Astrocyte of the cerebellum (primary cell): ENCODE measurements at regions not wholly inside any gene's neighbourhood (a gene's known extent, or its start where the extent isn't known, plus 50 kb on each side); places are given as distances from the start of the nearest gene placed in this dataset.

ENCODE experiments used
- DNase-seq: peaks from one replicate; pipeline ENCODE4 v3.0.0-alpha.2; 2011; ENCODE audit warnings: low read depth
- H3K4me3 ChIP-seq: 2 replicates; pipeline ENCODE4 v1.5.1; 2011; ENCODE audit warnings: mild to moderate bottlenecking, low read depth, low read length, moderate library complexity
- in situ Hi-C: cut with HindIII; loops from 2 replicates; pipeline ENCODE4 v1.10.0; 2017; ENCODE audit warnings: low sequenced_read_pairs
- TF ChIP-seq, protein P1 (sequence below): IDR thresholded peaks from 2 replicates; pipeline ENCODE4 v1.5.1; 2012; ENCODE audit warnings: low read length, low read depth, moderate library complexity, mild to moderate bottlenecking; ENCODE audit errors: missing control alignments

DNA sequence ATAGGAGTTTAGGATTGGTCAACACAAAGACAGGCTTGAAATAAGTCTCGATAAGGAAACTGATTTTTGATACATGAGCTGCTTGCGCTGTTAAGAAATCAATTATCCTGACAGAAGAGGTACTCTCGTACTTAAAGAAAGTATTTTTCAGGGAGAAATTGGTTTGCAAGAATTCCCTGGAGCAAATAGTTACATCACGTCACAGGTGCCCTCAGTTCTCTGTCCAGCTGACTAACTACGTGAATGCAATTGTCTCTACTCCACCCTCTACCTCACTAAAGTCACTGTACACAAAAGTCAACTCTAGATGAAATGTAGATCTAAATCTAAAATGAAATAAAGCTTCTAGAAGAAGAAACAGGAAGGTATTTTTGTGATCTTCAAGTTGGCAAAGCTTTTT is 130.6 kb upstream of the KCNJ16 start:
- in situ Hi-C loops: no loop called here
- TF ChIP-seq, protein P1, sequence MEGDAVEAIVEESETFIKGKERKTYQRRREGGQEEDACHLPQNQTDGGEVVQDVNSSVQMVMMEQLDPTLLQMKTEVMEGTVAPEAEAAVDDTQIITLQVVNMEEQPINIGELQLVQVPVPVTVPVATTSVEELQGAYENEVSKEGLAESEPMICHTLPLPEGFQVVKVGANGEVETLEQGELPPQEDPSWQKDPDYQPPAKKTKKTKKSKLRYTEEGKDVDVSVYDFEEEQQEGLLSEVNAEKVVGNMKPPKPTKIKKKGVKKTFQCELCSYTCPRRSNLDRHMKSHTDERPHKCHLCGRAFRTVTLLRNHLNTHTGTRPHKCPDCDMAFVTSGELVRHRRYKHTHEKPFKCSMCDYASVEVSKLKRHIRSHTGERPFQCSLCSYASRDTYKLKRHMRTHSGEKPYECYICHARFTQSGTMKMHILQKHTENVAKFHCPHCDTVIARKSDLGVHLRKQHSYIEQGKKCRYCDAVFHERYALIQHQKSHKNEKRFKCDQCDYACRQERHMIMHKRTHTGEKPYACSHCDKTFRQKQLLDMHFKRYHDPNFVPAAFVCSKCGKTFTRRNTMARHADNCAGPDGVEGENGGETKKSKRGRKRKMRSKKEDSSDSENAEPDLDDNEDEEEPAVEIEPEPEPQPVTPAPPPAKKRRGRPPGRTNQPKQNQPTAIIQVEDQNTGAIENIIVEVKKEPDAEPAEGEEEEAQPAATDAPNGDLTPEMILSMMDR: no peak
- no peak for DNase-seq
- no peak overlapping the region for H3K4me3 ChIP-seq

DNA sequence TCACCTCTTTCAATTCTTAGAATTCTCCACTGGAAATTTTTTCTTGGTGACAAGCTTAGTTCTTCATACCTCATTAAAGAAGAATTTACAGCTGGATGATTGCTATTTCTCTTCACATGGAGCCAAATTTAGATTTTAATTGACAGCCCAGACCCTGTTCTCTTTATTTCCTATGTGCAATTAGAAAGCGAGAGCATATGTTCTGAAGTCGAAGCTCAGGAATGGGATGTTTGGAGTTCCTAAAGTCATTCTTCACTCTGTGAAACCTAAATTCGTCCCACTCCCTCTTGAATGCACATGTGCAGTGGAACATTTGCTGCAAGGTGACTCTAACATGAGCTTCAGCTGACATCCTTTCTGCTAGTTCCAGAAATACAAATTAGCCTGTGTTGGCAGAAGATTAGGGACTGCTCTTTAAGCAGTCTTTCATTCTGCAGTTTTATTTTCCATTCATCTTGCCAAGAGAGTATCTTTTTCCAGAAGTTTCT is 129.3 kb upstream of the KCNJ16 start:
- H3K4me3 ChIP-seq: no peak overlapping the region
- no peak for DNase-seq
- TF ChIP-seq, protein P1: no peak
- in situ Hi-C loops: no loop called here

DNA sequence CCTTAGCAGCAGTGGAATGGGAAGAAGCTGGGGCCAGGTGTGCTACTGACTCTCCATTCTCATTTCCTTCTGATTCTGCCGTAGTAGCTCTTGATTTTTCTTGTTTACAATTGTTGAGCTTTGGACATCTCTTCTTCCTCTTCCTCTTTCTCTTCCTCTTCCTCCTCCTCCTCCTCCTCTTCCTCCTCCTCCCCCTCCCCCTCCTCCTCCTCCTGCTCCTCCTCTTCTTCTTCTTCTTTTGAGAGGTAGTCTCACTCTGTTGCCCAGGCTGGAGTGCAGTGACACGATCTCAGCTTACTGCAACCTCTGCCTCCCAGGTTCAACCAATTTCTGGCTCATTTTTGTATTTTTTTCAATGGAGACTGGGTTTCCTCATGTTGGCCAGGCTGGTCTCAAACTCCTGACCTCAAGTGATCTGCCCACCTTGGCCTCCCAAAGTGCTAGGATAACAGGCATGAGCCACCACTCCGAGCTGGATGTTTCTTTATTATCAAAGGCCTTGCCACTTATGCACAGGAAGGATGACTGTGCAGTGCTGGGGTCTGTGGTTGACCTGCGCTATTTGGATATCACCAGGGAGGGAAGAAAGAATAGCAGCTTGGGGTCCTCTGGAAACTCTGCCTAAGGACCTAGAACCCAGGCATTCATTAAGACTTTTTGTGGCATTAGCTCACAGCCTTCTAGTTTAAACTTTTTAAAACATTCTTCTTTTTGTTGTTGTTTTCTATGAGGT is 127.8 kb upstream of the KCNJ16 start:
- TF ChIP-seq, protein P1: no peak
- in situ Hi-C loops: no loop called here
- H3K4me3 ChIP-seq: no peak overlapping the region
- DNase-seq: peak; percentile 32

DNA sequence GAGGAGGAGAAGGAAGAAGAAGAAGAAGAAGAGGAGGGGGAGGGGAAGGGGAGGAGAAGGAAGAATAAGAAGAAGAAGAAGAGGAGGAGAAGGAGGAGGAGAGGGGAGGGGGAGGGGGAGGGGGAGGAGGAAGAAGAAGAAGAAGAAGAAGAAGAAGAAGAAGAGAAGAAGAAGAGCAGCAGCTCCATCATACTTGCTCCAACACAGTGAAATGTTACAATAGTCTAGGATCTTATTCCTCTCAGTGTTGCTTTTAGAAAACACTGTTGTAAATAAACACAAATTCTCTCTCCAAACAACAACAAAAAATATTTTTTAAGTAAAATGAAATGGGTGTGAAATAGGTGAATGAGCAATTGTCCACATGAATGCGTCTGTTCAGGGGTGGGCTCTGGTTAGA is 126.6 kb upstream of the KCNJ16 start:
- no peak overlapping the region for H3K4me3 ChIP-seq
- in situ Hi-C loops: no loop called here
- TF ChIP-seq, protein P1: no peak
- no peak for DNase-seq

DNA sequence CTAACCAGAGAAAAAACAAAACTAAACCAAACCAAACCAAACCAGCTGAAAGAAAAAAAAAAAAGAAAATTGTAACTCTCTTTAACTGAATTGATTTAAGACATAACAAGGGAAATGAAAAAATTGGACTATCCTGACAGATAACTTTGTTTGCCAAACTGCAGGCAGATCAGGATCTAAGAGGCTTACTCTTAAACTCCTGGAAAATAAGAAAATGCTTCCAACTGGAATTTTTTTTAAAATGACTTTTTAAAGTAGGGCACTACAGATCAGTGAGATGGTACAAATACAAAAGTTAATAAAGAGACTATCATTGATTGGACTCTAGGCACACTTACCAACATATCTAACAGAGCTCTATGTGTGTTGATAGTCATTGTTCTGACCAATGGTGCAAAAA is 125.5 kb upstream of the KCNJ16 start:
- TF ChIP-seq, protein P1: no peak
- in situ Hi-C loops: no loop called here

DNA sequence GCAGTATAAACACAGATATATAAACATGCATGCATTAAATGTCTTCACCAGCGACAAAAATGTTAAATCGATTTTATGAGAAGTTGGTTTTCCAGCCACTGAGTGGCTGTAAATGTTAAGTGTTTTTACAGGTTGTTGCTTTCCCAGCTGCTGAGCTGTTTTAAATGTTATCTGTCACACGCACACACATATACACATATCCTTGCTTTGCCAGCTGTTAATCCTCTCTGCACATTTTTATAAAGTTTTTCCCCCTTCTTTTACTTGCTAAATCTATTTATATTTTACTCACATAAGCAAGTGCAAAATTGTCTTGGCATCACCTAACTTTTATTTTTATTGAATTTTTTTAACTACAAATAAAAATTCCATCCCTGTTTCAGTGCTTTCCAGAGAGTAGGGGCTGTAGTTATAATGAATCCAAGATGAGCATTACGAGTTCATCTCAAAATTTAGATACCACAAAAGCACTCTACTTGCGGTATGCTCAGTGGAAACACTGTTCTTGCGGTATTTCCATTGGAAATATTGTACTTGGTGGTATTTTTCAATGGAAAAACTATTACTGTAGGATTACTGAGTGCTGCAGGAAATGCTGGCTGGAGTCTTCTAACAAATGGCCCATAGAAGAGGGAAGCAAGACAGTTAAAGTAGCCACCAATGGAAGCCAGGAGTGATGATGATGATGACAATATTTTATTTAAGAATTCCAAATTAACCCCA is 124.9 kb upstream of the KCNJ16 start:
- TF ChIP-seq, protein P1: no peak
- in situ Hi-C loops: no loop called here
- no peak for DNase-seq
- H3K4me3 ChIP-seq: no peak overlapping the region

More for the DNA sequence above, 125.5 kb upstream of the KCNJ16 start:
- H3K4me3 ChIP-seq: no peak overlapping the region
- DNase-seq: no peak
